HUES6 (cell line): ENCODE measurements at regions not wholly inside any gene's neighbourhood (a gene's known extent, or its start where the extent isn't known, plus 50 kb on each side); places are given as distances from the start of the nearest gene placed in this dataset.
"Not testable (repeated sequence)": the region's sequence is repeated elsewhere in the genome, so short reads cannot be mapped to it uniquely, and the experiment has no call there.

Experiments
- H3K27ac ChIP-seq: 2 replicates; pipeline ENCODE4 v1.7.0; 2013; ENCODE audit warnings: low read depth, mild to moderate bottlenecking, low read length, inconsistent platforms
- H3K27me3 ChIP-seq: 2 replicates; pipeline ENCODE4 v1.6.1; 2013; ENCODE audit warnings: low read length; ENCODE audit not compliant: control insufficient read depth, insufficient read depth
- H3K36me3 ChIP-seq: 2 replicates; pipeline ENCODE4 v1.6.1; 2013; ENCODE audit warnings: low read length; ENCODE audit not compliant: control insufficient read depth, insufficient read depth
- H3K4me1 ChIP-seq: 2 replicates; pipeline ENCODE4 v1.6.1; 2013; ENCODE audit warnings: low read length; ENCODE audit not compliant: control insufficient read depth, insufficient read depth
- H3K4me3 ChIP-seq: 2 replicates; pipeline ENCODE4 v1.5.1; 2013; ENCODE audit warnings: low read depth, low read length
- H3K9ac ChIP-seq: one replicate; pipeline ENCODE4 v1.6.1; 2013; ENCODE audit warnings: mild to moderate bottlenecking, low read length
- H3K9me3 ChIP-seq: 2 replicates; pipeline ENCODE4 v1.6.1; 2013; ENCODE audit warnings: low read depth, low read length; ENCODE audit not compliant: control insufficient read depth, insufficient read depth

GRCh38 chr18:30683836-30684235 is 358.7 kb downstream of the DSC3 start:
- Histone ChIP-seq H3K4me3 (no peak overlapping the region), H3K9me3 (no peaks in the 10 kb centered on the region), H3K27me3 (no peaks in the 10 kb centered on the region)

GRCh38 chr18:30682672-30683071 is 359.9 kb downstream of the DSC3 start:
- Histone ChIP-seq H3K9me3 (no peaks in the 10 kb centered on the region; the same call in 1 of the 2 replicates), H3K27ac (no peak overlapping the region)

More at GRCh38 chr18:30683836-30684235, 358.7 kb downstream of the DSC3 start:
- H3K36me3 ChIP-seq: no peaks in the 10 kb centered on the region
- H3K27ac ChIP-seq: no peak overlapping the region
- H3K4me1 ChIP-seq: 0 out of 2 replicates have a peak, but pooled peaks cover 7% of the 10 kb centered on the region
- no peak overlapping the region for H3K9ac ChIP-seq

GRCh38 chr18:30679285-30679930 is 363.1 kb downstream of the DSC3 start:
- Histone ChIP-seq H3K9me3 (no peaks in the 10 kb centered on the region; the same call in 1 of the 2 replicates), H3K36me3 (no peaks in the 10 kb centered on the region), H3K27me3 (no peaks in the 10 kb centered on the region), H3K4me1 (no peaks in the 10 kb centered on the region), H3K9ac (no peak overlapping the region), H3K4me3 (no peak overlapping the region), H3K27ac (no peak overlapping the region)

More at GRCh38 chr18:30682672-30683071, 359.9 kb downstream of the DSC3 start:
- Histone ChIP-seq H3K36me3 (no peaks in the 10 kb centered on the region), H3K27me3 (no peaks in the 10 kb centered on the region), H3K4me3 (no peak overlapping the region), H3K9ac (no peak overlapping the region), H3K4me1 (0 out of 2 replicates have a peak, but pooled peaks cover 7% of the 10 kb centered on the region)

DNA sequence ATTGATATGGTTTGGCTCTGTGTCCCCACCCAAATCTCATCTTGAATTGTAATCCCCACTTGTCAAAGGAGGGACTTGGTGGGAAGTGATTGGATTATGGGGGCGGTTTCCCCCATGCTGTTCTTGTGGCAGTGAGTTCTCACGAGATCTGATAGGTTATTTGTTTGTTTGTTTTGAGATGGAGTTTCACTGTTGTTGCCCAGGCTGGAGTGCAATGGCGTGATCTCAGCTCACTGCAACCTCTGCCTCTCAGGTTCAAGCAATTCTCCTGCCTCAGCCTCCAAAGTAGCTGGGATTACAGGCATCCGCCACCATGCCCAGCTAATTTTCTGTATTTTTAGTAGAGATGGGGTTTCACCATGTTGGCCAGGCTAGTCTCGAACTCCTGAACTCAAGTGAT is 364.7 kb downstream of the DSC3 start:
- not testable (repeated sequence) for H3K9ac ChIP-seq, H3K27ac ChIP-seq, H3K4me3 ChIP-seq, H3K36me3 ChIP-seq, H3K4me1 ChIP-seq, H3K9me3 ChIP-seq, H3K27me3 ChIP-seq

GRCh38 chr18:30676053-30676480 is 366.5 kb downstream of the DSC3 start:
- no peak overlapping the region for H3K9ac ChIP-seq
- H3K4me3 ChIP-seq: no peak overlapping the region
- peaks cover 7% of the 10 kb centered on the region; the same call in 1 of the 2 replicates for H3K9me3 ChIP-seq
- H3K4me1 ChIP-seq: no peaks in the 10 kb centered on the region
- no peaks in the 10 kb centered on the region for H3K27me3 ChIP-seq
- H3K27ac ChIP-seq: no peak overlapping the region
- H3K36me3 ChIP-seq: no peaks in the 10 kb centered on the region

DNA sequence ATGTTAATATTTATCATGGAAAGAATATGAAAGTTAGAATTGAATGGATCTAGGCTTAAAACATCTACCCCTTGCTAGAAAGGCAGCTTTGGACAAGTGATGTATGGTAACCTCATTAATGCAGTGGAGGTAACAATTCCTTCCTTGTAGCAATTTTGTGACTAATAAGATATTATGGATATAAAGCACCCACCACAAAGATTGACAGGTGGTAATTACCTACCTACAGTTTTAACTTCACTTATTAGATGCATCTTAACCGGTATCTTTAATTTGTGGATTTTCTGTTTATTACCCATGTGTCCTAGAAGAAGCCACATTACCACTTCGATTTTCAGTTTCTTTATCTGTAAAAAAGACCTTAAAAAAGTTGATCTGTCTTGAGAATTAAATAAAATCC is 367.0 kb downstream of the DSC3 start:
- Histone ChIP-seq H3K4me3 (no peak overlapping the region), H3K9ac (no peak overlapping the region)

GRCh38 chr18:30675072-30675471 is 367.5 kb downstream of the DSC3 start:
- peaks cover 7% of the 10 kb centered on the region; the same call in 1 of the 2 replicates for H3K9me3 ChIP-seq
- H3K36me3 ChIP-seq: no peaks in the 10 kb centered on the region
- no peak overlapping the region for H3K27ac ChIP-seq
- H3K4me1 ChIP-seq: no peaks in the 10 kb centered on the region
- no peak overlapping the region for H3K9ac ChIP-seq
- H3K27me3 ChIP-seq: no peaks in the 10 kb centered on the region
- no peak overlapping the region for H3K4me3 ChIP-seq

More for the DNA sequence above, 367.0 kb downstream of the DSC3 start:
- Histone ChIP-seq H3K27me3 (no peaks in the 10 kb centered on the region), H3K4me1 (no peaks in the 10 kb centered on the region), H3K9me3 (peaks cover 7% of the 10 kb centered on the region; the same call in 1 of the 2 replicates), H3K36me3 (no peaks in the 10 kb centered on the region), H3K27ac (no peak overlapping the region)

- Histone ChIP-seq H3K9me3 (peaks cover 7% of the 10 kb centered on the region; the same call in 1 of the 2 replicates), H3K9ac (no peak overlapping the region), H3K27ac (no peak overlapping the region), H3K4me1 (no peaks in the 10 kb centered on the region), H3K36me3 (no peaks in the 10 kb centered on the region), H3K27me3 (no peaks in the 10 kb centered on the region), H3K4me3 (no peak overlapping the region)
Observed at GRCh38 chr18:30674596-30674995, 367.9 kb downstream of the DSC3 start.

DNA sequence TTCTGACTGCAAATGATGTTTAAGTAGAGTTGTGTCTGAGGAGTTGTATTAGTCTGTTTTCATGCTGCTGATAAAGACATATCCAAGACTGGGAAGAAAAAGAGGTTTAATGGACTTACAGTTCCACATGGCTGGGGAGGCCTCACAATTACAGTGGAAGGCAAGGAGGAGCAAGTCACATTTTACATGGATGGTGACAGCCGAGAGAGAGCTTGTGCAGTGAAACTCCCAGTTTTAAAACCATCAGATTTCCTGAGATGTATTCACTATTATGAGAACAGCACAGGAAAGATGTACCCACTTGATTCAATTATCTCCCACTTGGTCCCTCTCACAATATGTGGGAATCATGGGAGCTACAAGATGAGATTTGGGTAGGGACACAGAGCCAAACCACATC is 370.1 kb downstream of the DSC3 start:
- H3K4me1 ChIP-seq, H3K27me3 ChIP-seq, H3K9ac ChIP-seq, H3K4me3 ChIP-seq, H3K36me3 ChIP-seq, H3K27ac ChIP-seq: not testable (repeated sequence)
- peaks cover 16% of the 10 kb centered on the region for H3K9me3 ChIP-seq

DNA sequence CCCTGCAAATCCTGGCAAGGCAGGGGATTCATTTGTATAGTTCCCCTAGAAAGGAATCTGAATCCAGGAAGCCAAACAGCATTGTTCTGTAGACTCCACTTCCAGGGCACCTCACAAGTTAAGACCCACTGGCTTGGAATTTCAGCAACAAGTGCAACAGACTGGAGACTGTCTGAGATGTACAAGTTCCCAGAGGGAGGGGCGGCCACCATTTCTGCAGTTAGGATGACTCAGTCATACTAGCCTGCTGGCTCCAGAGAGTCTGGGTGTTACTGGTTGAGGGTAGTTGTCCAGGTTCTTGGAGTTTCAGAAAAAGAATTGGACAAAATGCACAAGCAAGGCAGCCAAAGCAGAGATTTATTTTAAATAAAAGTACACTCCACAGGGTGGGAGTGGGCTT is 384.2 kb downstream of the DSC3 start:
- H3K4me1 ChIP-seq: no peaks in the 10 kb centered on the region
- H3K9me3 ChIP-seq: peaks cover 28% of the 10 kb centered on the region; the same call in 1 of the 2 replicates
- no peak overlapping the region for H3K9ac ChIP-seq
- H3K4me3 ChIP-seq: no peak overlapping the region
- H3K27me3 ChIP-seq: no peaks in the 10 kb centered on the region
- no peak overlapping the region for H3K27ac ChIP-seq
- H3K36me3 ChIP-seq: no peaks in the 10 kb centered on the region

DNA sequence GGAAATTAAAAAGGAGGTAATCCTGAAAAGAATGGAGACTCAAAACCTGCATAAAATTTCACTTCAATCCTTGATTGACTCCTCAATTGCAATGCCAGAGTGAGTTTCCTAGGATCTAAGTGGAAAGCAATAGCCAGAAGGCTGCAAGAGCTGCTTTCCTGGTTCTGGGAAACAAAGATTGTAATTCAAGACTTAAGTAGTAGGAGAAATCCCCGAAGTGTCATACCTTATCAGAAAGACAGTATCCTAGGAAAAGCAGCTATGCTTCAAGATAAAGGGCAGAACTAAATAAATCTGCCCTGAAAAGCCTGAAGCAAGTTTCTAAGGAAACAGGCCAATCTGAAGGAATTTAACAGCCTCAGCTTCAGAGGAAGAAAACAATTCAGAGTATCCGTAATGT is 390.2 kb downstream of the DSC3 start:
- Histone ChIP-seq H3K4me1 (peaks cover 5% of the 10 kb centered on the region), H3K36me3 (no peaks in the 10 kb centered on the region), H3K9me3 (peaks cover 5% of the 10 kb centered on the region; the same call in 1 of the 2 replicates), H3K4me3 (no peak overlapping the region), H3K27ac (no peak overlapping the region), H3K9ac (no peak overlapping the region), H3K27me3 (no peaks in the 10 kb centered on the region)
